Nephron (organoid): ENCODE measurements at regions not wholly inside any gene's neighbourhood (a gene's known extent, or its start where the extent isn't known, plus 50 kb on each side); places are given as distances from the start of the nearest gene placed in this dataset.
"Not testable (repeated sequence)": the region's sequence is repeated elsewhere in the genome, so short reads cannot be mapped to it uniquely, and the experiment has no call there.

Experiments used
- H3K27ac Mint-ChIP-seq, 3 experiments: 2 replicates each; pipeline ENCODE4 v1.8.0; 2020; ENCODE audit warnings: mixed read lengths in 3 of 3, mild to moderate bottlenecking in 2 of 3, moderate library complexity in 1 of 3
- H3K27me3 Mint-ChIP-seq: 2 replicates; pipeline ENCODE4 v1.8.0; 2021; ENCODE audit warnings: low read depth, mild to moderate bottlenecking, moderate library complexity, mixed read lengths
- H3K36me3 Mint-ChIP-seq: 2 replicates; pipeline ENCODE4 v1.8.0; 2020; ENCODE audit warnings: low read depth, mixed read lengths
- H3K4me1 Mint-ChIP-seq: 2 replicates; pipeline ENCODE4 v1.8.0; 2020; ENCODE audit warnings: mixed read lengths
- H3K4me3 Mint-ChIP-seq, 3 experiments: 2 replicates each; pipeline ENCODE4 v1.8.0; 2020; ENCODE audit warnings: mild to moderate bottlenecking in 3 of 3, mixed read lengths in 3 of 3, moderate library complexity in 2 of 3
- H3K9me3 Mint-ChIP-seq: 2 replicates; pipeline ENCODE4 v1.8.0; 2020; ENCODE audit warnings: mixed read lengths
- CTCF ChIP-seq, 3 experiments: fragments of 200-600 bp; sonication (generic); IDR thresholded peaks; one replicate each; pipeline ENCODE4 v1.5.0; 2021; ENCODE audit warnings: antibody characterized with exemption in 3 of 3; ENCODE audit not compliant: unreplicated experiment in 3 of 3

- TF ChIP-seq CTCF (IDR thresholded peaks at IDR 0.05; ENCODE audit: unreplicated experiment in 3 of 3), result no peak
- Mint-ChIP-seq H3K36me3 (no peaks in the 10 kb centered on the region), H3K27me3 (no peaks in the 10 kb centered on the region), H3K4me1 (peaks cover 11% of the 10 kb centered on the region), H3K4me3 (no peak overlapping the region), H3K27ac (no peak overlapping the region), H3K9me3 (peaks cover 4% of the 10 kb centered on the region)
These were observed 425.6 kb downstream of the RWDD3 start for GRCh38 chr1:95659588-95659987.

GRCh38 chr1:95660736-95661135, 426.7 kb downstream of the RWDD3 start:
- H3K4me1 Mint-ChIP-seq, result peaks cover 4% of the 10 kb centered on the region
- no peak overlapping the region for H3K4me3 Mint-ChIP-seq
- no peaks in the 10 kb centered on the region for H3K36me3 Mint-ChIP-seq
- no peak for TF ChIP-seq CTCF (IDR thresholded peaks at IDR 0.05; ENCODE audit: unreplicated experiment in 3 of 3)
- no peaks in the 10 kb centered on the region for H3K27me3 Mint-ChIP-seq
- peaks cover 4% of the 10 kb centered on the region for H3K9me3 Mint-ChIP-seq
- no peak overlapping the region for H3K27ac Mint-ChIP-seq

- H3K36me3 Mint-ChIP-seq, result not testable (repeated sequence)
These were observed 429.5 kb downstream of the RWDD3 start for GRCh38 chr1:95663530-95663929.

GRCh38 chr1:95668165-95668564, 434.2 kb downstream of the RWDD3 start:
- Mint-ChIP-seq H3K27ac (no peak overlapping the region), H3K4me3 (no peak overlapping the region)

More at GRCh38 chr1:95663530-95663929, 429.5 kb downstream of the RWDD3 start:
- not testable (repeated sequence) for H3K9me3 Mint-ChIP-seq, H3K4me1 Mint-ChIP-seq, H3K27me3 Mint-ChIP-seq, H3K27ac Mint-ChIP-seq, H3K4me3 Mint-ChIP-seq

GRCh38 chr1:95669638-95670037, 435.6 kb downstream of the RWDD3 start:
- not testable (repeated sequence) for H3K27ac Mint-ChIP-seq, H3K27me3 Mint-ChIP-seq, H3K9me3 Mint-ChIP-seq, H3K4me3 Mint-ChIP-seq, H3K4me1 Mint-ChIP-seq, H3K36me3 Mint-ChIP-seq

More at GRCh38 chr1:95668165-95668564, 434.2 kb downstream of the RWDD3 start:
- TF ChIP-seq CTCF (IDR thresholded peaks at IDR 0.05; ENCODE audit: unreplicated experiment in 3 of 3), result no peak
- Mint-ChIP-seq H3K9me3 (no peaks in the 10 kb centered on the region), H3K27me3 (no peaks in the 10 kb centered on the region), H3K4me1 (no peaks in the 10 kb centered on the region), H3K36me3 (no peaks in the 10 kb centered on the region)

GRCh38 chr1:95671098-95671497, 437.1 kb downstream of the RWDD3 start:
- no peak for TF ChIP-seq CTCF (IDR thresholded peaks at IDR 0.05; ENCODE audit: unreplicated experiment in 3 of 3)
- Mint-ChIP-seq H3K27ac (no peak overlapping the region), H3K27me3 (no peaks in the 10 kb centered on the region), H3K4me1 (no peaks in the 10 kb centered on the region), H3K36me3 (no peaks in the 10 kb centered on the region), H3K4me3 (no peak overlapping the region), H3K9me3 (no peaks in the 10 kb centered on the region)

- no peaks in the 10 kb centered on the region for H3K4me1 Mint-ChIP-seq
- H3K27me3 Mint-ChIP-seq, result peaks cover 8% of the 10 kb centered on the region
- no peak overlapping the region for H3K27ac Mint-ChIP-seq
- H3K4me3 Mint-ChIP-seq, result no peak overlapping the region
- TF ChIP-seq CTCF (IDR thresholded peaks at IDR 0.05; ENCODE audit: unreplicated experiment in 3 of 3), result no peak
- H3K9me3 Mint-ChIP-seq, result no peaks in the 10 kb centered on the region
- no peaks in the 10 kb centered on the region for H3K36me3 Mint-ChIP-seq
These were observed 445.3 kb downstream of the RWDD3 start for GRCh38 chr1:95679262-95679661.
